SKM-1 treated with dmso at 0.1 percent for 144 hours (cell line): ENCODE measurements at regions not wholly inside any gene's neighbourhood (a gene's known extent, or its start where the extent isn't known, plus 50 kb on each side); places are given as distances from the start of the nearest gene placed in this dataset.
"Not testable (repeated sequence)": the region's sequence is repeated elsewhere in the genome, so short reads cannot be mapped to it uniquely, and the experiment has no call there.

Experiments
- DNase-seq: peaks from one replicate; lab custom pipeline; 2025; ENCODE audit not compliant: unreplicated experiment; lab: John Stamatoyannopoulos, UW

- DNase-seq = no peak
Observed at GRCh38 chr1:213759359-213760181, 228.2 kb upstream of the PROX1 start.

GRCh38 chr1:213761845-213762407 is 225.8 kb upstream of the PROX1 start:
- no peak for DNase-seq

GRCh38 chr1:213767683-213768082 is 220.1 kb upstream of the PROX1 start:
- DNase-seq = no peak

GRCh38 chr1:213772128-213773063 is 215.4 kb upstream of the PROX1 start:
- DNase-seq = no peak

GRCh38 chr1:213773975-213774374 is 213.8 kb upstream of the PROX1 start:
- no peak for DNase-seq

- no peak for DNase-seq
Observed at GRCh38 chr1:213776969-213777368, 210.8 kb upstream of the PROX1 start.

GRCh38 chr1:213779228-213779627 is 208.5 kb upstream of the PROX1 start:
- DNase-seq = no peak

- no peak for DNase-seq
Observed at GRCh38 chr1:213782941-213783672, 204.7 kb upstream of the PROX1 start.

- peak; percentile 70 for DNase-seq
Observed at GRCh38 chr1:213783893-213784292, 203.9 kb upstream of the PROX1 start.

GRCh38 chr1:213786683-213787082 is 201.1 kb upstream of the PROX1 start:
- DNase-seq = no peak

GRCh38 chr1:213790565-213790964 is 197.2 kb upstream of the PROX1 start:
- DNase-seq = no peak

- no peak for DNase-seq
Observed at GRCh38 chr1:213793482-213794067, 194.2 kb upstream of the PROX1 start.

GRCh38 chr1:213796525-213796924 is 191.2 kb upstream of the PROX1 start:
- no peak for DNase-seq

- not testable (repeated sequence) for DNase-seq
Observed at GRCh38 chr1:213808288-213808687, 179.5 kb upstream of the PROX1 start.

GRCh38 chr1:213817156-213817555 is 170.6 kb upstream of the PROX1 start:
- DNase-seq = no peak

- no peak for DNase-seq
Observed at GRCh38 chr1:213820362-213821149, 167.2 kb upstream of the PROX1 start.

GRCh38 chr1:213821175-213821942 is 166.4 kb upstream of the PROX1 start:
- no peak for DNase-seq

GRCh38 chr1:213821943-213822334 is 165.8 kb upstream of the PROX1 start:
- DNase-seq = no peak

- no peak for DNase-seq
Observed at GRCh38 chr1:213826891-213827290, 160.9 kb upstream of the PROX1 start.
